Colonic mucosa (tissue), 4 donors: ENCODE measurements at regions not wholly inside any gene's neighbourhood (a gene's known extent, or its start where the extent isn't known, plus 50 kb on each side); places are given as distances from the start of the nearest gene placed in this dataset.
"Not testable (repeated sequence)": the region's sequence is repeated elsewhere in the genome, so short reads cannot be mapped to it uniquely, and the experiment has no call there.

Experiments used
- DNase-seq: peaks from one replicate; pipeline ENCODE4 v3.0.0-alpha.2; 2020
- H3K27ac ChIP-seq: fragments of 200-600 bp; one replicate; pipeline ENCODE4 v1.8.0; 2021
- H3K27me3 ChIP-seq: fragments of 200-600 bp; one replicate; pipeline ENCODE4 v1.8.0; 2021
- H3K36me3 ChIP-seq: fragments of 200-600 bp; one replicate; pipeline ENCODE4 v1.8.0; 2021
- H3K4me1 ChIP-seq: fragments of 200-600 bp; one replicate; pipeline ENCODE4 v1.8.0; 2021; ENCODE audit warnings: mild to moderate bottlenecking
- H3K4me3 ChIP-seq: fragments of 200-600 bp; one replicate; pipeline ENCODE4 v1.8.0; 2021
- H3K9ac ChIP-seq, 2 donors: one replicate each; pipeline ENCODE4 v1.7.0; 2013; ENCODE audit warnings: control low read depth in 2 of 2, low read depth in 2 of 2, low read length in 2 of 2
- H3K9me3 ChIP-seq: fragments of 200-600 bp; one replicate; pipeline ENCODE4 v1.8.0; 2021
- intact Hi-C: fragments of 100-400 bp; cut with DNase I; formaldehyde crosslinking; loops from one replicate; pipeline ENCODE4 v1.14.1; 2022
- TF ChIP-seq, protein P1 (sequence below): fragments of 200-600 bp; IDR thresholded peaks from one replicate; pipeline ENCODE4 v1.8.0; 2022; ENCODE audit warnings: antibody characterized with exemption, mild to moderate bottlenecking
- donor health status: healthy.
- donor health status: DM: no; HTN: no; CAD: no.
- donor health status: DM: no; HTN: no; CAD: no.

DNA sequence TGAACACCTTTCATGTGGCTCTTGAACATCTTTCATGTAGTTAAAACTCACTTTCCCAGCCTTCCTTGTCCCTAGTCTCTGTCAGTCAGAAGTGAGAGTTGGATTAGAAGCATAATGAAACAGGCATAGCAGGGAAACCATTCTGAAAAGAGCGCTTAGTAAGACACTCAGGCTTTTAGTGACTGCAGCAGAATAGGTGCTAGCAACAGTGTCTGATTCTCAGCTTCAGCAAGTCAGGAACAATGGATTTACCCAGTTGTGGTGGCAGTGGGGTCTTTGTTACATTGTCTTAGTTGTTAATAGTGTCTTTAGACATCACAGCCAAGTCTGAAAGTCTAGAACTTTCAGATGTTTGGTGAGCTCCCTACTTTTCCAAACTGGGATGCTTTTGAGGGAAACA lies 177.1 kb upstream of the PCDH7 start:
- no peaks in the 10 kb centered on the region for H3K27me3 ChIP-seq

DNA sequence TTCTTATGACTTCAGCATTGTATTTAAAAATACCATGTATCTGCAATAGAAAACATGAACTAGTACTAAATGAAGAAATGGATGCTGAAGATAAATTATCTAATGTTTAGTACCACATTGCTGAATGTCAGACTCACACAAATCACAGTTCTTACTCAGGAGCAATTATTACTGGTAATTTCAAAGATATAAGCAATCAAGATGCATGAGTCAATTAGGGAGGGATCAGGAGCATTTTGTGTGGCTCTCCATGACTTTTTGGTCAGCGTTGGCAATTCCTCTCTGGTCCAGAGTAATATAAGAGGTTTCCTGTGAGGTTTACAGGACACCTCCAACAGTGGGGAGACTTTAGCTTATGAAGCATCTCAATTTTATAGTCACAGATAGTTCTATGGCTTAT lies 167.0 kb upstream of the PCDH7 start:
- H3K4me1 ChIP-seq = no peaks in the 10 kb centered on the region
- no peak overlapping the region for H3K9ac ChIP-seq
- no peak for DNase-seq
- intact Hi-C loops = no loop called here
- H3K27ac ChIP-seq = no peak overlapping the region
- H3K27me3 ChIP-seq = no peaks in the 10 kb centered on the region
- TF ChIP-seq, protein P1, sequence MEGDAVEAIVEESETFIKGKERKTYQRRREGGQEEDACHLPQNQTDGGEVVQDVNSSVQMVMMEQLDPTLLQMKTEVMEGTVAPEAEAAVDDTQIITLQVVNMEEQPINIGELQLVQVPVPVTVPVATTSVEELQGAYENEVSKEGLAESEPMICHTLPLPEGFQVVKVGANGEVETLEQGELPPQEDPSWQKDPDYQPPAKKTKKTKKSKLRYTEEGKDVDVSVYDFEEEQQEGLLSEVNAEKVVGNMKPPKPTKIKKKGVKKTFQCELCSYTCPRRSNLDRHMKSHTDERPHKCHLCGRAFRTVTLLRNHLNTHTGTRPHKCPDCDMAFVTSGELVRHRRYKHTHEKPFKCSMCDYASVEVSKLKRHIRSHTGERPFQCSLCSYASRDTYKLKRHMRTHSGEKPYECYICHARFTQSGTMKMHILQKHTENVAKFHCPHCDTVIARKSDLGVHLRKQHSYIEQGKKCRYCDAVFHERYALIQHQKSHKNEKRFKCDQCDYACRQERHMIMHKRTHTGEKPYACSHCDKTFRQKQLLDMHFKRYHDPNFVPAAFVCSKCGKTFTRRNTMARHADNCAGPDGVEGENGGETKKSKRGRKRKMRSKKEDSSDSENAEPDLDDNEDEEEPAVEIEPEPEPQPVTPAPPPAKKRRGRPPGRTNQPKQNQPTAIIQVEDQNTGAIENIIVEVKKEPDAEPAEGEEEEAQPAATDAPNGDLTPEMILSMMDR = no peak
- H3K36me3 ChIP-seq = no peaks in the 10 kb centered on the region
- H3K4me3 ChIP-seq = no peak overlapping the region
- H3K9me3 ChIP-seq = no peaks in the 10 kb centered on the region

More for the DNA sequence above, 177.1 kb upstream of the PCDH7 start:
- intact Hi-C loops = no loop called here
- no peak overlapping the region for H3K4me3 ChIP-seq
- H3K36me3 ChIP-seq = no peaks in the 10 kb centered on the region
- no peak overlapping the region for H3K27ac ChIP-seq
- H3K9me3 ChIP-seq = no peaks in the 10 kb centered on the region
- TF ChIP-seq, protein P1 = no peak
- DNase-seq = no peak
- no peak overlapping the region for H3K9ac ChIP-seq
- no peaks in the 10 kb centered on the region for H3K4me1 ChIP-seq

DNA sequence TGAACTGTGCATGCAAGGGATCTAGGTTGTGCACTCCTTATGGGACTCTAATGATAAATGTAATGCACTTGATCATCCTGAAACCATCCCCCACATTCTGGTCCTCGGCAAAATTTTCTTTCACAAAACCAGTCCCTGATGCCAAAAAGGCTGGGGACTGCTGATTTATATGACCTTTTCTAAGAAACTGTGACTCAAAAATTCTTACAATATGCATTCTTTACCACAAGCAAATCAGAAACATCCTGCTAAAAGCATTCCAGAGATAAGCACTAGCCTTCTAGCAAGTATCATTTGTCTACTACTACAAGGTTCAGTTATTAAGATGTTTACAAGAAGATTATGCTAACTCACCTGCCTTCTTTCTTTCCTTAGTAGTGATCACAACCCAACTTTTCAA lies 166.5 kb upstream of the PCDH7 start:
- Histone ChIP-seq H3K27me3 (no peaks in the 10 kb centered on the region), H3K9me3 (no peaks in the 10 kb centered on the region), H3K36me3 (no peaks in the 10 kb centered on the region), H3K4me3 (no peak overlapping the region), H3K4me1 (no peaks in the 10 kb centered on the region), H3K27ac (no peak overlapping the region), H3K9ac (no peak overlapping the region)
- TF ChIP-seq, protein P1 = no peak
- no peak for DNase-seq
- intact Hi-C loops = no loop called here

DNA sequence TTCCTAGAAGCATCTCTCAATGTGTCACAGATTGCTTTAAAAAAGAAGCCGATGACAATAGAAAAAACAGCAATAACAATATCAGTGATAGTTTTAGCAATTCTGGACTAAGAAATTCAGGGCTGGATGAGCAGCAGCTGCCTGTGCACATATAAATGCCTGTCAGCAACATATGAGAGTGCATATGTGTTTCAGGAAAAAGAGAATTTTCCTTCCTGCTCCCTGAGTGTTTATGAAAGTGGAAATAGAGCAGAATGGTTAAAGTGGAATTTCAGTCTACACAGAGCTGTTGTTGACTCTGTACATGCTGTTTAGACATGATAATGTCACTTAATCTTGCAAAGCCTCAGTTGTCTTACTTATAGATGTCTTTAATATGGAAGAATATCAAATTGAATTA lies 164.4 kb upstream of the PCDH7 start:
- DNase-seq = no peak
- no peaks in the 10 kb centered on the region for H3K4me1 ChIP-seq
- intact Hi-C loops = no loop called here

DNA sequence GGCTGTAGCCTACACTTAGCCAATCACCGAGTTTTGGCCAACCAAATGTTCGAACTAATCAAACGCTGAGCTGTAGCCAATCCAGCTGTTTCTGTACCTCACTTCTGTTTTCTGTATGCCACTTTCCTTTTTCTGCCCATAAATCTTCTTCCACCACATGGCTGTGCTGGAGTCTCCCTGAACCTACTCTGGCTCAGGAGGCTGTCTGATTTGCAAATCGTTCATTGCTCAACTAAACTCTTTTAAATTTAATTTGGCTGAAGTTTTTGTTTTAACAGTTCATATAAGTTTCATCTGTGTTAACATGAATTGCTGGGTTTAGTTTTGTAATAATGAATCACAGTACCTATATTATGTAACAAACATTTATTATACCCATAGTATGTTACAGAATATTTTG lies 160.7 kb upstream of the PCDH7 start:
- Histone ChIP-seq H3K36me3 (no peaks in the 10 kb centered on the region), H3K9me3 (no peaks in the 10 kb centered on the region), H3K9ac (no peak overlapping the region), H3K27ac (no peak overlapping the region), H3K27me3 (no peaks in the 10 kb centered on the region), H3K4me3 (no peak overlapping the region), H3K4me1 (no peaks in the 10 kb centered on the region)
- no peak for DNase-seq
- TF ChIP-seq, protein P1 = no peak
- intact Hi-C loops = no loop called here

More for the DNA sequence above, 164.4 kb upstream of the PCDH7 start:
- no peak overlapping the region for H3K4me3 ChIP-seq
- TF ChIP-seq, protein P1 = no peak
- H3K9ac ChIP-seq = no peak overlapping the region
- H3K36me3 ChIP-seq = no peaks in the 10 kb centered on the region
- no peaks in the 10 kb centered on the region for H3K27me3 ChIP-seq
- H3K9me3 ChIP-seq = no peaks in the 10 kb centered on the region
- H3K27ac ChIP-seq = no peak overlapping the region

DNA sequence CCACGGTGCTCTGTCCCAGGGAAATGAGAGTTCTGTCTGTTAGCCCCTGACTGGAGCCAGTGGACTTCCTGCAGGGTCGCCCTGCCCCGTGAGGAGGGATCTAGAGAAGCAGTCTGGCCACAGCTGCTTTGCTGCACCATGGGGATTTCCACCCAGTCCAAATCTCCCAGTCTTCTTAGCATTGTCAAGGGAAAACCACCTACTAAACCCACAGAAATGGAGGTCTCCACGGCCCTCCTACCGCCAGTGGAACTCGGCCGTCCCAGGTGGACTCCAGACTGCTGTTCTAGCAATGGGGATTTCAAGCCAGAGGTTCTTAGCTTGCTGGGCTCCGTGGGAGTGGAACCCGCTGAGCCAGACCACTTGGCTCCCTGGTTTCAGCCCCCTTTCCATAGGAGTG lies 133.3 kb upstream of the PCDH7 start:
- H3K36me3 ChIP-seq = no peaks in the 10 kb centered on the region
- no peak overlapping the region for H3K9ac ChIP-seq
- intact Hi-C loops = no loop called here
- no peak overlapping the region for H3K4me3 ChIP-seq
- no peaks in the 10 kb centered on the region for H3K4me1 ChIP-seq
- TF ChIP-seq, protein P1 = no peak
- DNase-seq = no peak
- H3K27me3 ChIP-seq = no peaks in the 10 kb centered on the region
- H3K27ac ChIP-seq = no peak overlapping the region
- no peaks in the 10 kb centered on the region for H3K9me3 ChIP-seq

DNA sequence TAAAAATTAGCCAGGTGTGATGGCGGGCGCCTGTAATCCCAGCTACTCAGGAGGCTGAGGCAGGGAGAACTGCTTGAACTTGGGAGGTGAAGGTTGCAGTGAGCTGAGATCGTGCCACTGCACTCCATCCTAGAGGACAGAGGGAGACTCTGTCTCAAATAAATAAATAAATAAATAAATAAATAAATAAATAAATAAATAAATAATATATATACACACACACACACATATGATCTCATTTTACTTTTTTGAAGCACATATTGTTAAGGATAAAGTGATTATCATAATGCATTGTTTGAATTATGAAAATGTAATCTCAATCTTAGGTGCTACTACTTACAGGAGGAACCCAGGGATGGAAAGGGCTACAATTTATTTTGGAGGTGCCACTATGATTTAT lies 130.5 kb upstream of the PCDH7 start:
- H3K36me3 ChIP-seq, H3K27me3 ChIP-seq, H3K9ac ChIP-seq, intact Hi-C loops, H3K27ac ChIP-seq, H3K4me1 ChIP-seq, H3K9me3 ChIP-seq, DNase-seq, H3K4me3 ChIP-seq: not testable (repeated sequence)
